Heart left ventricle (tissue), 13 donors: ENCODE measurements at regions not wholly inside any gene's neighbourhood (a gene's known extent, or its start where the extent isn't known, plus 50 kb on each side); places are given as distances from the start of the nearest gene placed in this dataset.

Source experiments
- CTCF ChIP-seq, 12 donors: fragments of 200-600 bp; sonication (generic) in 4 of 12; IDR thresholded peaks; one replicate each; pipeline versions ENCODE4 v1.5.0 to v1.8.0; 2018 to 2022; ENCODE audit warnings: antibody characterized with exemption in 12 of 12, mild to moderate bottlenecking in 5 of 12
- POLR2A ChIP-seq, 2 donors: fragments of 450-650 bp; IDR thresholded peaks; one replicate each; pipeline ENCODE4 v1.6.1; 2017; ENCODE audit warnings: antibody characterized with exemption in 2 of 2, mild to moderate bottlenecking in 2 of 2, moderate library complexity in 2 of 2
- donor health status: ischemic (EF 13 %, LVEDD 7.1; RV severe dilation, severe dysfunction).
- donor health status: DM: no; HTN: yes; CAD: no.
- donor health status: DM: no; HTN: no; CAD: no.
- donor health status: ischemic (EF 25% LVEDD 6.9; RV normal size, moderate dysfunction).
- donor health status: ischemic (EF 25% LVEDD 5.7; RV mildly dilated, moderate dysfunction).
- donor health status: ischemic (EF 35%, LVEDD 5.7; RV mildly dilated, moderate dysfunction).
- donor health status: nonischemic (EF 11% LVEDD 7.7; RV severe dilation, severe dysfunction).
- donor health status: DM: yes; HTN: yes; CAD: no.
- donor health status: PGD.
- donor health status: ischemic (EF 29% LVEDD 5.4; RV normal size, mild dysfunction).
- donor health status: nonischemic (EF 23%, LVEDD 6.1; RV moderate dilation, normal function).

DNA sequence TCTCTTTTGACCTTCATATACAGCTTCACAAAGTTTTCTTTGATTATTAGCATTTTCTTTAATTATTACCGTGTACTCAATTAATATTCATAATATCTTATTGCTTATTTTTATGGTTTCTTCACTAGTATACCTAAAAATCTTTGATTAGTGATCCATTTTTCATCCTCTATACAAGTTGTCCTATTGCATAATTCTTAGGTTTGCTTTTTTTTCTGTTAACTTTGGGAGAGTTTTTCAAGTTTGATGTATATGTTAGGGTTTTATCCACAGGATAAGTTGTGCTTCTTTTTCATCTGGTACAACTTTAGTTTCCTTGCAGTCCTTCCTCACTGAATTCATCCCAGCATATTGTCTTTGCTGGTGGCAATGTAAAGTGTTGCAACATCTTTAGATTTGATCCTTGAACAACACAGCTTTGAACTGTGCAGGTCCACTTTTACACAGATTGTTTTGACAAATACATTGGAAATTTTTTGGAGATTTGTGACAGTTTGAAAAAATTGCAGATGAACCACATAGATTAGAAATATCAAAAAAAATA lies 88.6 kb upstream of the NAV3 start:
- TF ChIP-seq CTCF (IDR thresholded peaks at IDR 0.05) (no peak), POLR2A (IDR thresholded peaks at IDR 0.05) (no peak)
